ENCODE measurements at regions not wholly inside any gene's neighbourhood (a gene's known extent, or its start where the extent isn't known, plus 50 kb on each side); places are given as distances from the start of the nearest gene placed in this dataset.

DNA sequence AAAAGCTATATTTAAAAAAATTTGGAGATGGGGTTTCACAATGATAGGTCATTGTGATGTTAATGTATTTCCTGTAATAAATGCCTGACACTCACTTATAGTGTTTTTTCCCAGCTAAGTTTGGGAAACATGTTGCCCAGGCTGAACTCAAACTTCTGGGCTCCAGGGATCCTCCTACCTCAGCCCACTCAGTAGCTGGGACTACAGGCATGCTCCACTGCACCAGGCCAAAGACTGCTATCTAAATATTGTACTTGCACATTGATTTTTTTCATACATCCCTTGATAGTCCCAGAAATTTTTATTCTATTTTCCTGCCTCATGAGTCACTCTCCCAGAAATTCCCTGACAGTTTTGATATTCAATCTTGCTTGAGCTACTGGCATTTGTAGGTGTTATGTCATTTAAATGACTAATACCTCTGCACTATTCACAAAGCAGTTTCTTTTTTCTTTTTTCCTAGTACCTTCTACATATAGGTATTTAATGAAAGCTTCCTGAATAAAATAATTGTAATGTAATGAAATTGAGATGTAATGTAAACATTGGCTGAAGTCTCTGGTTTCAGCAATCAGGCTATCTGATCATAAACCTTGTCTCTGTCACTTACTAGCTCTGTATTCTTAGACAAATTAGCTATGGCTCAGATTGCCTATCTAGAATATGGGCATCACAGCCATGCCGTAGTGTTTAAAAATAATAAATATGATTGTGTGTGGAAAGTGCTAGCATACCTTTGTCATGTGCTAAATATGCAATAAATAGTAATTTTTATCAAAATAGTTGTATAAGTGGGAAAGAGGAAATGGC, 1973.0 kb upstream of the AGA start:
- no peak for DNase-seq (ENCODE audit: low read depth, low spot score)

DNA sequence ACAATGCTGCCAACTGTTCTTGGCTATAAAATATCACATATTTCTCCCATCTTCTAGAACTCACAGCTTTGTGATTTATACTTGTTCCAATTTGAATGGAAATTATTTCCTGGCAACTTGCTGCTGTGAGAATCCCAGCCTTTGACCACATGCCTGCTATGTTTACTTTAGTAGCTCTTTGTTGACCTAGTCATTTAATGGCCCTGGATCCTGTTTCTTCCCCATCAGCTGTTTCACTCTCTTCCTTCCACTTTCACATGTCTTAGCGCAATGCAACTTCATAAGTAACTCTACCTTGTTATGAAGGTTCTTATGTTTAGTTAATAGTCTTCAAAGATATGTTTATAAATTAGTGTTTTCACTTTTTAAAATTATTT, 1973.6 kb upstream of the AGA start:
- DNase-seq (ENCODE audit: low read depth, low spot score): no peak

DNA sequence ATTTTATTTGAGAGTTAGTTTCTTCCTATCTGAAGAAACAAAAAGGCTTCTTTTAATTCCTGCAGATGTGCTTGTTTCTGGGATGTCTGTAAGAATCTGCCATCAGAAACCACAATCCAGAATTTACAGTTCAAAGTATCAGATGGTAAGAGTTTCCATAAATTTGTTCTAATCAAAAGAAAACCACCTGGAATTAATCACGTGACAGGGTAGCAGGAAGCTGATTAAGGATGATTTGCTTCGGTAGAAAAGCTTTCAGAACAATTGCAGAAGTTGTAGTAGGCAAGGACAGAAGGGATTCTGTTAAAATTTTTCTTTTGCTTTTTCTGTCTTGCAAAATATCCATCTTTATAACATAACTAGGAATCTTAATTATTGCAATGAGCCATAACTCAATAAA, 1975.1 kb upstream of the AGA start:
- DNase-seq (ENCODE audit: low read depth, low spot score): no peak

DNA sequence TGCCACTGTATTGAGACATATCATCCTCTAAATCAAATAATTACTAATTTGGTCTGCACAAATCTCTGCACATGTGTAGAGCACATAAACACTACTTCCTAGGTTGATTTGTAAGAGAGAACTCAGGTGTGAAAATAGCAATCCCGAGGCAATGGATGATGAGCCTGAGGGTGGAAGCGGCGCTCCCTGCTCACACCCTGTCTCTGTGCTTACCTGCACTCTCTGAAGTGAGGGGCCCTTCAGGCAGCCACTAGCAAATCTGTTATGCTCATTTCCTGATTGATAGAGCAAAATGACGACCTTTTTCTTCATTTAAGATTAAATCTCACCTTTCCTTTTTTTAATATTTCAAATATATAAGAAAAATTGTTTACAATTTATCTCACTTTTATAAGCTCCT, 1995.7 kb upstream of the AGA start:
- DNase-seq (ENCODE audit: low read depth, low spot score): no peak

DNA sequence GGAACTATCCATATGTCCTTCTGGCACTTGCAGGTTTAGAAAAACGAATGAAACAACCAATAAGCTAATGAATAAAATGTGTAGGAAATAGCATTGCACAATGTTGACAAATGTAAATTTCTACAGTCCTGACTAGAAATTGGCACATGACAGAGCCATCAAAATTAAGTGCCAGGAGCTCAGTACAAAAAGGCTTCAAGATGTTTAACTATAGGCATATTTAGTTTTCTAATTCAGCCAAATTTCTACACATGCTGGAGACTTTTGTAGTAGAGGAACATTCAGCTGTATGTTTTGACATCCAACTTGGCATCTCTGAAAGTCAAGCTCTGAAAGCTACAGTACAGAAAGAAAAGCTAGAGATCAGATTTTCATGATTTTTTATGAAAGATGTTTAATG, 1999.4 kb upstream of the AGA start:
- DNase-seq (ENCODE audit: low read depth, low spot score): no peak

DNA sequence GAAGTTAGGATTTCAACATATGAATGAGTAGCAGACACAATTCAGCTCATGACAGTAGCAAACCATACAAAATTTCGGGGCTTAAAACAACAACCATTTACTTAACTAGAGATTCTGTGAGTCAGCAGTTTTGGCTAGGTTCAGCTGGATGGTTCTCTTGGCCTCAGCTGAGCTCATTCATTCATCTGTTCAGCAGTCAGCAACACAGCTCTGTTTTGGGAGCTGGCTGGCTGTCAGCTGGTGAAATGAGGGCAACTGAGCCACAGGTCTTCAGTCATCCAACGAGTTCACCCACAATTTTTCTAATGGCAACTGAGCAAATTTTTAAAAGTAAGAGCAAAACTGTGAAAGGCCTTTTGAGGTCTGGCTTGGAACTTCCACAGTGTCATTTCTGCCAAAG, 2005.1 kb upstream of the AGA start:
- DNase-seq (ENCODE audit: low read depth, low spot score): no peak

DNA sequence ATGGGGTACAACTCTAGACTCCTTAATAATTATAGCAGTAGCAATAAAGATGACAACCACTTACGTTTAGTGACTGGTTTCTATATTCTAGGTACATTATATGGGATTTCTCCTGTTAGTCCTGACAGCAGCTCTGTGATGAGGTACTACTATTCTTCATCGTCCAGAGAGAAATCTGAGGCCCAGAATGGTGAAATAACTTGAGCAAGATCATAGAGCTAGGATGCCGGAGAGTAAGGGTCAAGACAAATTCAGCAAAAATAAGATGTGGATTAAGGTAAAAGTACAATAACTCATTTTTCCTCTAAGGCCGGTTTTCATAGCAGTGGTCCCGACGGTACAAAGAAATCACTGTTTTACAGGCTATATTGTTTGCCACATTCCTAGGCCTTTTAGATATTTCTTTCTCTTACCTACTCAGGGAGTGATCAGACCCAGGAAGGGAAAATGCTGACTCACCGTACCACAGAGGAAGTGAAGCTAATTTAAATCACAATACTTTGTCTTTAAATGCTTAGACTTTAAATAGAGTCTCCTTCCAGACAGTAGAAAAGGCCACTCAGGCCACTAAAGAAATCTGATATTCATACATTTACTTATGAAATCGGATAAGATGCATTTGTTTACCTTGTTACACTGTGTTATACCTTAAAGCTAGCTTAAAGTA, 2023.0 kb upstream of the AGA start:
- no peak for DNase-seq (ENCODE audit: low read depth, low spot score)

DNA sequence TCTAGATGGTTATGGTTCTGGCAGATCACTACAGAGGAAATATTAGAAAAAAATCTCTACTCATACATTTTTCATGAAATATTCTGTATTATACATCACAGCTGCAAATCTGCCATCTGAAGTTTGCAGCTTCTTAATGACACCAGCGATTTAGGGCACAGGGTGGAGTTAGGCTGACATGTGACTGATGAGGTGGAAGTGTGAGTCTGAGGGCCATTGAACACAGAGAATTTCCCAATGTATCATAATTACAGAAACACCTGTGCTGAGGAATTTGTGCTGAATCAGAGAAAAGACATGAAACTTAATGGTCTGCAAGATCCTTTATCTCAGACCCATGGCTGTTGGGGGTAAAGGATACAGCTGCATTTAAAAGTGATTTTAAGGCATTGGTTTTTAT, 2025.6 kb upstream of the AGA start:
- no peak for DNase-seq (ENCODE audit: low read depth, low spot score)

DNA sequence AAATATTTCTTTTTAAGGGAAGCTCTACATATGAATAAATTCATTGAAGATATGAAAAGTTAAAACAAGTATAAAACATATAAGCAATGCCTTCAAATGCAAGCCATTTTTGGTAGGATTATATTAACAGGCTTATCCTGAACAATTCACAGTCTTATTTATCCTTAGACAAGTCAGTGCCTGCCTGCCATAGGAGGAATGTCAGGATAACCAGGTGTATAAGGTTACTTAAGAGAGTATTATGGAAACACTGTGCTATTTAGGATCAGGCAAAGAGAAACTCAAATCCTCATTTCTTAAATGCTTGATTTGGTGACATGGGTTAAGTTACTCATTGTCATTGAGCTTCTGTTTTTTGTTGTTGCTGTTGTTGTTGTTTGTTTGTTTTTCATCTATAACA, 2029.9 kb upstream of the AGA start:
- no peak for DNase-seq (ENCODE audit: low read depth, low spot score)

DNA sequence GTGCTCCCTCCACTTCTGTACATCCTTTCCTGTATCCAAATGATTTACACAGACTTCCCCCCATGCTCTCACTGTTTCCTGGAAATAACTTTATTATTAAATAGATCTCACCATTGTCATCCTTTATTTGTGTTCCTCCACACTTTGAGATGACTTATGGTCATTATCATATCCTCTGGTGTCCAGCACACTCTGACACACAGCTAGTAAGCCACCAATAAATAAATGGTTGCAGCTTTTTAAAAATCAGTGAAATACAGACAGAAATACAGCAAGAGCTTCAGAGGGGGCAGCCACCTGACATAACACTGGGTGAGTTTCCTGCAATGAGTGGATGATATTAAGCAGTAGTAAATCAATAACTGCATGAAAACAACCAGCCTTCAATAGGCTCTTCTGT, 2036.4 kb upstream of the AGA start:
- no peak for DNase-seq (ENCODE audit: low read depth, low spot score)

DNA sequence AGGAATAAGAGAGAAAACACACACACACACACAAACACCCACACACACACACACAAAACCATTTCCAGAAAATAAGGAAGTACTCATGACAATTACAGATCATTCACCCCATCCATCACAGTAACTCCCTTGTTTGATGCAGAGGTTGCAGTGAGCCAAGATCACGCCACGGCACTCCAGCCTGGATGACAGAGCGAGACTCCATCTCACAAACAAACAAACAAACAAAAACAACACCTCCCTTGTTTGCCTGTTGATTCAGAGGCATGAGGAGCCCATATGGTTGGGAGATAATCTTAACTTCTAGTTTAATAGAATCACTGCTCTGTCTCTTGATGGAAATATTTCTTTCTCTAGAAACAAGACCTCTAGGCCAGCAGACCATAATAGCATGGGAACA, 2043.5 kb upstream of the AGA start:
- no peak for DNase-seq (ENCODE audit: low read depth, low spot score)

DNA sequence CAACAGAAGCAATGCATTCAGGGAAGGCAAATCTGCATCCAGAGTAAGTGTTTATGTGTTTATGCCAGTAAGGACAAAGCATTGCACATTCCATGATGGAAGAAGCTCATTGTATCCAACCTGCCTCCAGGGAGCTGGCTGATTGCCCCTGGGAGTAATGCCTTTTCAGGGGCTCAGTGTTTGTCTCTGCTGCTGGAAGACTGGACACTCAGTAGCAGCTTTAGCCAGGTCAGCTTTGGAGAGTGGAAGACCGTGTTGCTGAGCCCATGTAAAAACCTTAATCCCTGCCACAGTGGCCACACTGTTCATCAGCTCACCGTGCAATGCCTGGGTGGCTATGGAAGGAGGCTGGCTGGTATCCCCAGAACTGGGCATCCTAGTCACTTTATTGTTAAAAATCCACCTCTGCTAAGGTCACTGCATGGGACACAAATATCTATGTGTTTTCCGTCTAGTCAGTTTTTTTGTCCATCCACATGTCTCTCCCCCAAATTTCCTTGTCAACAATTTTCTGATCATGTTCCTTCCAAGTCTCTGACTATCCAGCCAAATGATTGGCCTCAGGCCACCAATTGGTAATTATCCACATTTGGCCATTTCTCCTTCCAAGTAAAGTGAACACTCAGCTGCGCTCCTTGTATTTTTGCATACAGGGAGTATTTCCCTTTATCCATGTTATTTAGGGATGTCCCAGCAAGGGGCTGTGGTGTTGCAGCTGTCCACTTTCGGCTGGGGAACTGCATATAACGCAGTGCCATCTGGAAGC, 2044.5 kb upstream of the AGA start:
- DNase-seq (ENCODE audit: low read depth, low spot score): no peak

DNA sequence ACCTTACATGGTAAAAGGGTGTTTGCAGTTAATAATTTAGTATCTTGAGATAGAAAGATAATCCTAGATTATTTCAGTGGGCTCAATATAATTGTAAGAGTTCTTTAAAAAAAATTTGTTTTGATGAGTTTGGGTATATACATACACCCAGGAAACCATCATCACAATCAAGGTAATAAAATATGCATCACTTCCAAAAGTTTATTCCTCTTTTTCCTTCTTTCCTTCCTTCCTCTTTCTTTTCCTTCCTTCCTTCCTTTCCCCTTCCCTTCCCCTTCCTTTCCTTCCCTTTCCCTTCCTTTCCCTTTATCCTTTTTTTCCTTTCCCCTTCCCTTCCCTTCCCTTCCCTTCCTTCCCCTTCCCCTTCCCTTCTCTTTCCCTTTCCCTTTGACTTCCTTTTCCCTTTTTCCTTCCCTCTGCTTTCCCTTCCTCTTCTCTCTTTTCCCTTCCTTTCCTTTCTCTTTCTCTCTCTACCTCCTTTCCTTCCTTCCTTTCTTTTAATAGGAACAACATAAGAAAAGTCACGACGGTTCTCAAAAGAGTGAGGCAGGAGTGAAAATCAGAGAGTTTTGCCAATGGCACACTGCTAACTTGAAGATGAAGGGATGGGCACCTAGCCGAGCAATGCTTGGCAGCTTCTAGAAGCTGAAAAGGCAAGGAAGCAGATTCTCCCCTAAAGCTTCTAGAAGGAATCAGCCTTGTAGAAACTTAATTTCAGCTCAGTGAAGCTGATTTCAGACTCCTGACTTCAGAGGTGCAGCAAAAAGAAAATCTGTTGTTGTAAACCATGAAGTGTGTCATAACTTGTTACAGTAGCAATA, 2050.2 kb upstream of the AGA start:
- no peak for DNase-seq (ENCODE audit: low read depth, low spot score)

DNA sequence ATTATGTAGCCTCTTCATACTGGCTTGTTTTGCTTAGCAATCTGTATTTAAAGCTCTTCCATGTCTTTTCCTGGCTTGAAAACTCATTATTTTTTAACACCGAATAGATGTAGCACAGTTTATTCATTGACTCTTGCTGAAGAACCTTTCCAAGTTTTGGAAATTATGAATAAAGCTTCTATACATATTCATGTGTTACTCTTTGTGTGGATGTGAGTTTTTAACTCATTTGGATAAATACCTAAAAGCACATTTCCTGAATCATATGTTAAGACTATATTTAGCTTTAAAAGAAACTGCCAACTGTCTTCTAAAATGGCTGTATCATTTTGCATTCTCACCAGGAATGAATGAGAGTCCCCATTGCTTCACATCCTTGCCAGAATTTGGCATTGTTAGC, 2061.7 kb upstream of the AGA start:
- no peak for DNase-seq (ENCODE audit: low read depth, low spot score)

DNA sequence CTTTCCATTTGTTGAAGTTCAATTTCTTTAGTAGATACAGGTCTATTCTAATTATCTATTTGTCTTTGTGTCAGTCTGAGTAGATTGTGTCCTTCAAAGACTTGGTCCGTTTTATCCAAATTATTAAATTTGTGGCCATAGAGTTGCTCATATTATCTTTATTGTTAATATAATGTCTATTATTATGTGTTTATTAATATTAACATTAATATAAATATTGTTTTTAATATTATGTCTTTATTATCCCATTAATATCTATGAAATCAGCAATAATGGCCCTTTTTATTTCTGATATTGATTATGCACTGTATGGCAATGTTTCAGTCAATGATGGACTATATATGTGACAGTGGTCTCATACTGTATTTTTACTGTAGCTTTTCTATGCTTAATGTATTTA, 2067.3 kb upstream of the AGA start:
- DNase-seq (ENCODE audit: low read depth, low spot score): no peak

DNA sequence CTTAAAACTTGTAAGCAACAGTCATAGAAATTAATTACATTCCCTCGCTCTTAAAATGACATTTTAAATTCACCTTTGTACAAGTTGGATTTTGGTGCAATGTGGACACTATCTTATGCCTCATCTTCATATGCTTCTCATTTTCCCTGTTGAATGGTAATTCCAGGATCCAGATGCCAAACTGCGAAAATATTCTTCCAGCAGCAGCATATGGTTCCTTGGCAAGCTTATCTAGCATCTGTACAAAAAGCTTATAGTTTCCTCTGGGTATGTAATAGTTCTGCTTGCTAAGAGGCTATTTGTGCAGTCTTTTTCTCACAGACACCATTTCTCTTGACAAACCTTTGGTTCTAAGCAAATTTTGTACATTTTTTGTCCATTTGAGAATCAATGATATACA, 2079.7 kb upstream of the AGA start:
- no peak for DNase-seq (ENCODE audit: low read depth, low spot score)

DNA sequence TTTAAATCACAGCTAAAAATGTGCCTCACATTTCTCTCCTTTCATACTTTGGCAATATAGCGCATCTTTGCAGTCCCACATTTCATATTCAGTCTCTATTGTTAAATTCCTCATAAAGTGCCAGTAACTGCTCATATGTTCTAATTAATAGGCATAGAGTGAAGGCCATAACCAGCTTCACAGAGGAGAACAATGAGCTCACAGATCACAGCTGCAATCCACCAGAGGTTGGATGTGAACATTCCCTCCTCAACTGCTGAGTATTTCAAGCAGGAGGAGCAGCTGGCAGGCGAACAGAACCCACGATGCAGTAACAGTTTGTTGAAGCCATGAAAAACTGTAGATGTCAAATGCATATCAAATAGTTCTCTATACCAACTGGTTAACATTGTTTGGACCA, 2088.7 kb upstream of the AGA start:
- DNase-seq (ENCODE audit: low read depth, low spot score): no peak

DNA sequence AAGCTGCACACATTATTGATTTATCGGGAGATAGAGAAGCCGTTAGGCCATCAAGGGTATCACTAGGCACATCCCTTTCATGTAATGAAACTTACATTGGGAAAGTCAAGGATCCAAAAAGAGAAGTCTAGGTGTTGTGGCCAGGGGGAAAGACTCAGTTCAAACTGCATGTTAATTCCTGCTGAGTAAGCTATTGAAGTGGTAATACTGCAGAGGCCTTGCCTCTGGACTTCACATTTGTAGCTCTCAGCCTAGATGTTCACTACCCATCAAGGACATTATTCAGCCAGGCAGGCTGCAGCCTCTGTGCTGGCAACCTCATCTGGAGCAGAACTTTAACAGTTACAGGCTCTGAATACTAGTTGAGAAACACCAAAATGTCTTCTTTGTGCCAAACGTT, 2094.5 kb upstream of the AGA start:
- no peak for DNase-seq (ENCODE audit: low read depth, low spot score)

DNA sequence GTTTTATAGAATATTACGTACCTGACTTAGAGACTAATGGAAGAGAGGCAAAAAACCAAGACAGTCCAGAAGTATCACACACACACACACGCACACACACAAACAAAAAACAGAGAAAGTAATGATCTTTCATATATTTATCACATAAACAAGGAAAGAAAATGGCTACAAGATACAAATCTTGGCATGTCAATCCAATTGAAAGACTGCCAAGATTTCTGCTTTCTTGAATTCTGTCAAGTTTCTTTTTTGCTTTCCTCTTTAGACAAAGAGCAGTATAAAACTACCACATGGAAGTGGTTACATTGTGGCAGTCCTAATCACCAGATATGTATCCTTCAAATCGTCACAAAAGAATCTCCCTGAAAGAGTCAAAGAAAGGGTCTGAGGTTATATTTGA, 2097.4 kb upstream of the AGA start:
- DNase-seq (ENCODE audit: low read depth, low spot score): no peak

DNA sequence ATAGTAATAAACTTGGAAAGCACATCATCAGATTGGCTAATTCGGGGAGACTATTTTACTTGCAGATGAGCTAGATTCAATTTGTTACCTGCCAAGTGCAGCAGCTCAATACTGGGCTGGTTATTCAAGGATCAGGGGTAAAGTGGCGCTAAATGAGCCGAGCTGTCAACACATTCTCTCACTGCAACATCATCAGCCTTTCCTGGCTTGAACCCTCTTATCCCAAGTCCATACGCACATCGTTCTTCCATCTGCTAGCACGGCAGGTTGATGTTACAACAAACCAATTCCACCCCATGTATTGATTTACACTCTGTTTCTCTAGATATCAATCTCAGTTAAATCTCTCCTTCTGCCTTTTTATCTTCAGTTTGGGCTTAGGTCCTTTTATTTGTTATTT, 2101.5 kb upstream of the AGA start:
- DNase-seq (ENCODE audit: low read depth, low spot score): no peak

DNA sequence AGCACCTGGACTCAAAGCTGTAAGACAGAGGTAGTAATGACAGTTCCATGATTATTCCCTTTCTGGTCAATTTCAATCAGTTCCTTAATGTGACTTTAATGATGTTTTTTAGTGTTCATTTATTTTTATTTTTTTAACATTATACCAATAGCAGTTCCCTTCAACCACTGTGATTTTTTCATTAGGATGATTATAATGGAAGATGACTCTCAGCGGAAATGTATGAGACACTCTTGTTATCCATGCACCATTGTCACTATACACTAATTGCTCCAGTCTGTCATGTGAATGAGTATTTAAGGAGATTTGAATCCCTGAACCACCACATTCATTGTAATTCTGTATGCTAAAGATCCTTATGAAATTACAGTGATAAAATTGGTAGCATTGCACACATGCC, 2102.3 kb upstream of the AGA start:
- DNase-seq (ENCODE audit: low read depth, low spot score): no peak

DNA sequence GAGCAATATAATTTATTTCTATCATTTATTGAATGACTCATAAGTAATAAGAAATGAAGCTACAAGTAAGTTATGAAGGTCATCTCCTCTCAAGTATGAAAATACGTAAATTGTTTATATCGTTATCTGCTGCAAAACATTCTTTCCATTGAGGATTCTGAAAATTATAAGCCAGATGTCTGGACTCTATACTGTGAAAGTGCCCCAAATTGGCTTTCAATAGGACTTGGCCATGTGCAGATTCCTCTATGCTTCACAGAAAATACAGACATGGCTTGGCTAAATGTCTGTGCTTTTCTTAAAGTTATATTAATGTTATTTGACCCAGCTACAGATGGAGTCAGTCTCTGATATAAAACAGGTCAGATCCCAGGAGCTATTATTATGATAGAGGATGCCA, 2109.9 kb upstream of the AGA start:
- no peak for DNase-seq (ENCODE audit: low read depth, low spot score)

All from smooth muscle cell of the brain vasculature (primary cell).